Jurkat, Clone E6-1 (cell line): ENCODE measurements at regions not wholly inside any gene's neighbourhood (a gene's known extent, or its start where the extent isn't known, plus 50 kb on each side); places are given as distances from the start of the nearest gene placed in this dataset.
A peak's percentile ranks its signal among the peaks of the same experiment; 100 is the strongest.

ENCODE experiments used
- DNase-seq: peaks from one replicate; pipeline ENCODE4 v3.0.0-alpha.2; 2011; ENCODE audit warnings: low read depth, low spot score
- H3K4me3 ChIP-seq: 2 replicates; pipeline ENCODE4 v1.5.1; 2011; ENCODE audit warnings: mild to moderate bottlenecking, low read length, control low read depth, moderate library complexity

DNA sequence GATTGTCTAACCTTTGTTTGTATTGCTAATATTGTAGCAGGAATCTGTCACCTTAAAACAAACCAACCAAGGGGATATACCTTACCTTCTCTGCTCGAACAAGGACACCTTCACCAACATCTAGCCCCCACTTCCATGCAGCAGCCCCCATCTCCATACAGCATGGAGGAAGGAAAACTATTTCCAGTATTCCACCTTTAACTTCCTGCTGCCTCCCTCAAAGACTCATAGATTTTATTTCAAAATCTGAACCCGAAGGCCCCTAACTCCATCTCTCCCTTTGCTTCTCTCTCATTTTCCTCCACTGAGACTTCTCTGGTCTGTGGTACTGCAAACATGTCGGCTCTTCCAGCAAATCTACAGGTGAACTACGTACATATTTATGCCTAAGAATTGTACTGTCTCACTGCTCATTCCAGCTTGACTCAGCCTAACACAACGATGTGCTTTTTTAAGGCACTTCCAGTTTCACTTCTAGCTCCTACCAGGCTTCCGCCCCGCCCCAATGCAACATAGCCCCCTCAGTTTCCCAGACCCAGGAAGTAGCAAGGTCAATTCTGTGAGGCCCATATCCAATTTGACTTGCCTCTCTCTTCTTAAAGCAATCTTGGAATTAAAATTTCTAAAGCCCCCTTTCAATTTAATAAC, 70.7 kb upstream of the RNF38 start:
- no peak overlapping the region for H3K4me3 ChIP-seq
- DNase-seq = no peak

DNA sequence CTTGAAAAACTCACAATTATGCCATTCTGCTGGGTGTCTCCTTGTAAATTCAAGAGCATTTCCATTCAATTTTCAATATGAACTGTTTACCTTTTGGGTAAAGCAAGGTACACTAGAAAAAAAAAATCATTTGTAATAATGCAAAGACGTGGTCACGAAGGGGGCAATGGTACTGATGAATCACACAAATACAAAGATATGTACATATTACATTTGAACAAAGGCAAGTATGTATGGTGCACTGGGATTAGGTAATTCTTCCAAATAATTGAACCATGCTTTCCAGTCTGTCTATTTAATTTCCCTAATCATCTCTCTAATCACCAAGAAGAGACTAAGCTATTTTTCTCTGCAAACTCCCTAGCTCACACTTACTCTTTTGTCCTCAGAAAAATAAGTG, 63.4 kb upstream of the RNF38 start:
- DNase-seq = no peak
- H3K4me3 ChIP-seq = no peak overlapping the region

GRCh38 chr9:36462245-36462644, 62.2 kb upstream of the RNF38 start:
- no peak overlapping the region for H3K4me3 ChIP-seq
- no peak for DNase-seq

DNA sequence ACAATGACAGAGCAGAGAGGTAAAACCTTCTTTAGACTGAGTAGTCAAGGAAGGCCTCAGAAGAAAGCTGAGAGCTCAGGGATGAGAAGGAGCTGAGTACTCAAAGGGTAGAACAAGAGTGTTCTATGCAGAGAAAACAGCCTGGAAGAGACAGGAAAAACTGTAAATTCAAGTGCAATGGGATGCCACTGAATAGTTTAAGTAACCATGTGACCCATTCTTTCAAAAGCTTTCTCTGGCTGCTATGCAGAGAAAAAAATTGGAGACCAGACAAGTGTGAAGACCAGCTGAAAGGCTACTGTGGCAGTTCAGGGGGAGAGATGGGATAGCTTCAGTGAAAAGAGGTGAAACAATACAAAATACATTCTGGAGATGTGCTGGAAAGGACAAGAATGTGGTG, 61.3 kb upstream of the RNF38 start:
- no peak for DNase-seq
- H3K4me3 ChIP-seq = no peak overlapping the region

GRCh38 chr9:36458430-36458915, 58.4 kb upstream of the RNF38 start:
- H3K4me3 ChIP-seq = peak overlapping the region; percentile 1; the same call in 1 of the 2 replicates
- DNase-seq = peak; percentile 71

GRCh38 chr9:36457836-36458429, 57.9 kb upstream of the RNF38 start:
- no peak for DNase-seq

DNA sequence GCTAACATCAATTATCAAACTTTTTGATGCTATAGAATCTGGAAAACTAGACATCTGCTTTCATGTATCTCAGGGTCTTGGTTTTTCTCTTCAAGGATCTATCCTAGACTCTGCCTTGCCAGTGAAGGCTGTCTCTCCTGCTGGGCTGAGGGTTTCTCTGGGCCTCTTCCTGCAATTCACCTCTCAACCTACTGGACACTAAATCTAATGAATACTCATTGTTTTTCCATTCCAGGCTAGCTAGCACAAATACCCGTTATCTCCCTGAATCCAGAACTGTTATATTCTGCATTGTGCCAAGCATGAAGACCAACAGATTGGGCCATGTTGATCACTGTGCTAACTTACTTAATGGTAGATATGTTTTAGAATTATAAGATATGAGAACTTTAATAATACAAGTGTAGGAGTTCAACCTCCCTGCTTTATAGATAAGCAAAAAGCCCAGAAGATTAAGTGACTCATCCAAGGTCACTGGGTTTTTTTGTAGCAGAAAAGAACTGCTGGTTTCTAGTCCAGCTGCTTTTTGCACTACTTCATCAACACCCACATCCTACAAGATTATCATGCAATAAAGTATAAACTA, 56.5 kb upstream of the RNF38 start:
- DNase-seq = no peak
- H3K4me3 ChIP-seq = no peak overlapping the region

More at GRCh38 chr9:36457836-36458429, 57.9 kb upstream of the RNF38 start:
- peak overlapping the region; percentile 20 for H3K4me3 ChIP-seq

- no peak overlapping the region for H3K4me3 ChIP-seq
- no peak for DNase-seq
Measured at GRCh38 chr9:36451949-36452348, 51.9 kb upstream of the RNF38 start.

DNA sequence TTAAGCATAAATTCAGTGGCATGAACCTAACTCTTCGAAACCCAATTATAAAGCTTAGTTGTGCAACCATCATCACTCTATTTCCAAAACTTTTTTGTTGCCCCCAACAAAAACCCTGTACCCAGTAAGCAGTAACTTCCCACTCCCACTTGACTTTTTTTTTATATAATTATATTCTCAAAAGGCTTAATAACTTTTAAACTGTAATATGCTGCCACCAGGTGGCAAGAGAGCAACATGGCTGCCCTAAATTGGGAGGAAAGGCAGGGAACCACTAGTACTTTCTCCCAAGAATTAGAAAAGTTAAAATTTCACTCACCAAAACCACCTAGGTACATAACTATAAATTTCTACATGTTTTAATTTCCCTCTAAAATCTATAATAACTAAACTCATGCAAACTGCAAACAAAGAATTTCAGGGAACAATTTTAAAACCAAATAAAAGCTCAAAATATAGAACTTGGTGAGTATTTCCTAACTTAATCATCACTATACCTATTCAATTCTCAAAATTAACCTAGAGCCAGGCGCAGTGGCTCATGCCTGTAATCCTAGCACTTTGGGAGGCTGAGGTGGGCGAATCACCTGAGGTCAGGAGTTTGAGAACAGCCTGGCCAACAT, 50.2 kb upstream of the RNF38 start:
- DNase-seq = peak; percentile 26
- H3K4me3 ChIP-seq = no peak overlapping the region
